ENCODE measurements at regions not wholly inside any gene's neighbourhood (a gene's known extent, or its start where the extent isn't known, plus 50 kb on each side); places are given as distances from the start of the nearest gene placed in this dataset.

- intact Hi-C loops (cut with DNase I), result no loop called here
- 91 to 97% methylated on average over 1 of the region's 1 CpG for WGBS, 2 donors
- H3K4me1 ChIP-seq, result no peaks in the 10 kb centered on the region
- H3K9me3 ChIP-seq, result no peaks in the 10 kb centered on the region
- H3K36me3 ChIP-seq, result no peaks in the 10 kb centered on the region
- H3K27me3 ChIP-seq, result no peaks in the 10 kb centered on the region
- DNase-seq, result no peak
- H3K27ac ChIP-seq, result no peak overlapping the region
- no peak overlapping the region for H3K4me3 ChIP-seq
- TF ChIP-seq POLR2AphosphoS5 (IDR thresholded peaks at IDR 0.05) (no peak), CTCF (IDR thresholded peaks at IDR 0.05) (no peak), POLR2A (IDR thresholded peaks at IDR 0.05) (no peak), EP300 (IDR thresholded peaks at IDR 0.05) (no peak)
These were observed 254.0 kb upstream of the FSIP2 start for GRCh38 chr2:185484602-185485001.

GRCh38 chr2:185502351-185502750 is 236.3 kb upstream of the FSIP2 start:
- DNase-seq, result no peak
- H3K36me3 ChIP-seq, result no peaks in the 10 kb centered on the region
- intact Hi-C loops (cut with DNase I), result no loop called here
- H3K27me3 ChIP-seq, result no peaks in the 10 kb centered on the region
- 13 to 29% methylated on average over 1 of the region's 1 CpG for WGBS, 2 donors
- H3K4me3 ChIP-seq, result no peak overlapping the region
- no peak overlapping the region for H3K27ac ChIP-seq
- TF ChIP-seq POLR2A (IDR thresholded peaks at IDR 0.05) (no peak), EP300 (IDR thresholded peaks at IDR 0.05) (no peak), POLR2AphosphoS5 (IDR thresholded peaks at IDR 0.05) (no peak), CTCF (IDR thresholded peaks at IDR 0.05) (no peak)
- no peaks in the 10 kb centered on the region for H3K4me1 ChIP-seq
- H3K9me3 ChIP-seq, result peaks cover 0 to 5% (median 1%) of the 10 kb centered on the region in 4 donors

DNA sequence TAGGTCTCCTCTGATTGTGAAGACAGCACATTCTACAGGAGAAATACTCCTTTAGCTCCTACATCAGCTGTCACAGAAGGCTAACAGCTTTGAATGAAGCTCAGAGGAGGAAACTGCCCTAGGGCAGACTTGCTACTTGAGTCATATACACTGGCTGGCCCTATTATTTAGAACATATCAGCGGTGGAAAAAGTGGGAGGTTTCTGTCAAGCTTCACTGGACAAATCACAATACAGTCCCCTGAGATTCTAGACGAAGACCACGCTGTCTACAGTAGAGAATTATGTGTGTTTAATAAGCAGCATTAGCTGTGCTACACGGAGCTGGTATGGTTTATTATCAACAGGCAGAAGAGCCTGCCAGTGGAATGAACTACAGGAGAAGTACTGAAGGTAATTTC is 230.9 kb upstream of the FSIP2 start:
- Histone ChIP-seq H3K27me3 (no peaks in the 10 kb centered on the region), H3K9me3 (peaks cover 0 to 20% (median 9%) of the 10 kb centered on the region in 4 donors), H3K36me3 (no peaks in the 10 kb centered on the region), H3K4me1 (no peaks in the 10 kb centered on the region), H3K27ac (no peak overlapping the region), H3K4me3 (no peak overlapping the region)
- no peak for DNase-seq
- intact Hi-C loops (cut with DNase I), result no loop called here
- WGBS, 2 donors, result 68 to 69% methylated on average over 4 of the region's 4 CpGs
- no peak for TF ChIP-seq EP300 (IDR thresholded peaks at IDR 0.05)

DNA sequence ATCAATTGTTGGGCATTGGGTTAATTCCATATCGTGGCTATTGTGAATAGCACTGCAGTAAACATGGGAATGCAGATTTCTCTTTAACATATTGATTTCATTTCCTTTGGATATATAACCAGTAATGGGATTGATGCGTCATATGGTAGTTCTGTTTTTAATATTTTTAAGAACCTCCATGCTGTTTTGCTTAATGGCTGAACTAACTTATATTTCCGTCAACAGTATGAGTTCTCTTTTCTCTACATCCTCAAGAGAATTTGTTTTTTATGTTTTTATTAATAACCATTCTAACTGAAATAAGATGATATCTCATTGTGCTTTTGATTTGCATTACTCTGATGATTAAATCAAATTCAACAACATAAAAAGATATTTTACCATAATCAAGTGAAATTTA is 228.5 kb upstream of the FSIP2 start:
- no peak for DNase-seq
- no peak for TF ChIP-seq CTCF (IDR thresholded peaks at IDR 0.05)
- TF ChIP-seq POLR2A (IDR thresholded peaks at IDR 0.05), result no peak
- TF ChIP-seq EP300 (IDR thresholded peaks at IDR 0.05), result no peak
- TF ChIP-seq POLR2AphosphoS5 (IDR thresholded peaks at IDR 0.05), result no peak
- Histone ChIP-seq H3K27ac (no peak overlapping the region), H3K9me3 (peaks cover 0 to 23% (median 6%) of the 10 kb centered on the region in 4 donors), H3K36me3 (no peaks in the 10 kb centered on the region), H3K4me3 (no peak overlapping the region), H3K27me3 (no peaks in the 10 kb centered on the region), H3K4me1 (no peaks in the 10 kb centered on the region)
- 91 to 92% methylated on average over 3 of the region's 3 CpGs for whole genome bisulfite sequencing, 2 donors
- intact Hi-C loops (cut with DNase I), result no loop called here

GRCh38 chr2:185511925-185512324 is 226.7 kb upstream of the FSIP2 start:
- Histone ChIP-seq H3K9me3 (peaks cover 2 to 23% (median 8%) of the 10 kb centered on the region in 4 donors), H3K36me3 (no peaks in the 10 kb centered on the region), H3K4me1 (no peaks in the 10 kb centered on the region), H3K27ac (no peak overlapping the region), H3K27me3 (no peaks in the 10 kb centered on the region), H3K4me3 (no peak overlapping the region)
- DNase-seq, result no peak
- intact Hi-C loops (cut with DNase I), result no loop called here
- TF ChIP-seq CTCF (IDR thresholded peaks at IDR 0.05), result no peak
- WGBS, 2 donors, result 97% methylated on average over 2 of the region's 2 CpGs
